GM13976 (cell line): ENCODE measurements at regions not wholly inside any gene's neighbourhood (a gene's known extent, or its start where the extent isn't known, plus 50 kb on each side); places are given as distances from the start of the nearest gene placed in this dataset.

Source experiments
- DNase-seq: peaks from one replicate; pipeline ENCODE4 v3.0.0; 2012; ENCODE audit warnings: low spot score
- CTCF ChIP-seq: IDR thresholded peaks from 2 replicates; pipeline ENCODE4 v1.5.1; 2012; ENCODE audit warnings: borderline replicate concordance, mild to moderate bottlenecking; ENCODE audit not compliant: insufficient read depth; ENCODE audit errors: extremely low read depth, missing control alignments, control extremely low read depth
- in situ Hi-C: fragments of 300-500 bp; cut with MboI; formaldehyde crosslinking; loops from one replicate; pipeline ENCODE4 v1.12.0; 2022; ENCODE audit warnings: low sequenced_read_pairs, mixed read lengths, inconsistent platforms; ENCODE audit not compliant: unreplicated experiment

- no peak for TF ChIP-seq CTCF
- DNase-seq: no peak
- in situ Hi-C loops: no loop called here
These were observed 750.0 kb upstream of the LUZP2 start for GRCh38 chr11:23746896-23747295.

- no peak for TF ChIP-seq CTCF
- no peak for DNase-seq
- in situ Hi-C loops: no loop called here
These were observed 747.0 kb upstream of the LUZP2 start for GRCh38 chr11:23749762-23750430.

GRCh38 chr11:23751280-23751679 is 745.6 kb upstream of the LUZP2 start:
- no peak for DNase-seq
- TF ChIP-seq CTCF: no peak
- in situ Hi-C loops: no loop called here

GRCh38 chr11:23755076-23755475 is 741.8 kb upstream of the LUZP2 start:
- TF ChIP-seq CTCF: no peak
- in situ Hi-C loops: no loop called here
- DNase-seq: no peak

GRCh38 chr11:23755769-23756168 is 741.1 kb upstream of the LUZP2 start:
- no peak for TF ChIP-seq CTCF
- DNase-seq: no peak
- in situ Hi-C loops: no loop called here

- no peak for TF ChIP-seq CTCF
- in situ Hi-C loops: no loop called here
- DNase-seq: no peak
These were observed 737.4 kb upstream of the LUZP2 start for GRCh38 chr11:23759489-23759888.
